Activated CD8-positive, alpha-beta memory T cell treated with anti-CD3 and anti-CD28 coated beads, Interleukin-2, amount 50 U/mL, for 24 hours (primary cell): ENCODE measurements at regions not wholly inside any gene's neighbourhood (a gene's known extent, or its start where the extent isn't known, plus 50 kb on each side); places are given as distances from the start of the nearest gene placed in this dataset.

Experiments used
- DNase-seq: peaks from one replicate; pipeline ENCODE4 v3.0.0-alpha.2; 2020; ENCODE audit errors: extremely low read depth

DNA sequence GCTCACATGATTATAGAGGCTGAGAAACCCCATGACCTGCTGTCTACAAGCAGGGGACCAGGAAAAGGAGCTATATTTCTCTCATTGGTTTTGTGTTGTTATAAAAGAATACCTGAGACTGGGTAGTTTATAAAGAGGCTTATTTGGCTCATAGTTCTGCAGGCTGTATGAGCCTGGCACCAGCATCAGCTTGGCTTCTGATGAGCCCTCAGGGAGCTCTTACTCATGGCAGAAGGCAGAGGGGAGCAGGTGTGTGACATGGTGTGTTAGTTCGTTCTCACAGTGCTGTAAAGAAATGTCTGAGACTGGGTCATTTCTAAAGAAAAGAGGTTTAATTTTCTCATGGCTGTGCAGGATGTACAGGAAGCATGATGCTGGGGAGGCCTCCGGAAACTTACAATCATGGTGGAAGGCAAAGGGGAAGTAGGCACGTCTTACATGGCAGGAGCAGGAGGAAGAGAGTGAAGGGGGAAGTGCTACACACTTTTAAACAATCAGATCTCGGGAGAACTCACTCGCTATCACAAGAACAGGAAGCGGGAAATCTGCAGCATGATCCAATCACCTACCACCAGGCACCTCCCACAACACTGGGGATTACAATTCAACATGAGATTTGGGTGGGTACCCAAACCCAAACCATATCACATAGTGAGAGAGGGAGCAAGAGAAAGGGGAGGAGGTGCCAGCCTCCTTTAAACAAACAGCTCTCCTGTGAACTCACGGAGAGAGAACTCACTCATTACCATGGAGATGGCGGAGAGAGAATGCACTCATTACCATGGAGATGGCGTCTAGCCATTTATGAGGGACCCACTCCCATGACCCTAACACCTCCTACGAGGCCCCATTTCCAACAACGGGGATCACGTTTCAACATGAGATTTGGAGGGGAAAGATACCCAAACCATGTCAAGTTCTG, 133.4 kb downstream of the JCAD start:
- no peak for DNase-seq

DNA sequence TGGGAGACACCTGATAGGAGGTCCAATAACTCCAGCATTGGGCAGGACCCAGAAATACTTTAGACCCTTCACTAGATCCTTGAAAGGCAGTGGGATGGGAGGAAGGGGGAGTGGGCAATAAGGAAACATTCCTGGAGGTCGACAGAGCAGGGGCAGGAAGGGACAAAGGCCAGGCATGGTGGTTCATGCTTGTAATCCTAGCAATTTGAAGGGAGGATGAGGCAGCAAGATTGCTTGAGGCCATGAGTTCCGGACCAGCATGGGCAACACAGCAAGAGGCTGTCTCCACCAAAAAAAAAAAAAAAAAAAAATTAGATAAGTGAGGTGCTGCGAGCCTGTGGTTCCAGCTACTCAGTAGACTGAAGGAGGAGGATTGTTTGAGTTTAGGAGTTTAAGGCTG, 134.9 kb downstream of the JCAD start:
- no peak for DNase-seq

DNA sequence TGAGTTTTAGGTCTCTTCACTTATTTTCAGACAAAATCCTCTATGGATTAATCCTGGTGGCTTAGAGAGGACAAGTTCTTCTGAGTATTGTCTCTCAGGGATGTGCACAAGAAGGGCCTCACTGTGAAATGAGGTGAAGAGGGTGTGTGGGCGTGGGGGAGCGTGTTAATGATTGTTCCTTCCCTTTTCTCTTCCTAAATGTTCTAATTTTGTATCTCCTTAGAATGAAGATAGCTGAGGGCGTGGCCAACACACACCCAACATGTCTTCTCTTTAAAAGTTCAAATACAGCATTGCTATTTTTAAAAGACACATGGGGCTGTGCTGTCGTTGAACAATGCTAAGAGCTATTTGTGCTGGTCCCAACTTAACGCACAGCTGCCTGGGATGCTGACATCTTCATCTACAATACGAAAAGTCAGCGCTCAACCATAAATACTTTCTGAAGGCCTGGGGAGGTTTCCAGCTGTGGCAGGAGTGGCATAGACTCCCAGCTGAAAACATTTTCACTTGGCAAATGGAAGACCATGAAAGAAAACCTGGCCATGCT, 135.9 kb downstream of the JCAD start:
- no peak for DNase-seq

GRCh38 chr10:29922892-29923291, 136.5 kb downstream of the JCAD start:
- DNase-seq, result no peak

GRCh38 chr10:29922226-29922625, 137.2 kb downstream of the JCAD start:
- no peak for DNase-seq

GRCh38 chr10:29921071-29921446, 138.3 kb downstream of the JCAD start:
- DNase-seq, result no peak

DNA sequence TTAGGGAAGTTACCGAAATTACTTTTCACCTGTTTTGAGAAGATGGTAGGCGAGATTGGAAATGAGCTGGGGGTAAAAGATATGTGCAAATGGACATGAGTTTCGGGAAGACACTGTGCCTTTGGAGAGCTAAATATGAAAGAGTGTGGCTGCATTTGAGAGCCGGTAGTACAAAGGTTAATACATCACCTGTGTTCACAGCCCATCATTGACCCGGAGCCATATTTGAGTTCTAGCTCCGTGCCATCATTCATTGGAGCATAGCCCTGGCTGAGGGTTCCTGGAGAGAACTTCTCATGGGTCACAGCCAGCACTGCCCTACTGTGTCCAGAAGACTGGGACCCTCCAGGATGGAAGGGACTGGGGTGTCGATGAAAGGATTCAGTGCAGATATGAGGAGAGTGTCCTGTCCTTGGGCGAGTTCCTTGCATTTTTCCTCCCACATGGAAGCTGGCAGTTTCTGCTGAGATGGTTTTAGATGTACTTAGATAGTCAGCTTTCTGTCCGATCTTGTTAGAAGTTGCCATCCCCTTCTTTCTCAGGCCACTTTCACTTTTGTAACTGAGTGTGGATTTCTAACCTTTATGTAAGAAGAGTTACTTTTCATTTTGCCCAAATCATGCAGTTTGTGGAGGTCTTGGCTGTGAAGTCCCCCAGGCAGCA, 138.8 kb downstream of the JCAD start:
- DNase-seq, result no peak

- no peak for DNase-seq
These were observed 140.6 kb downstream of the JCAD start for GRCh38 chr10:29918623-29919400.

DNA sequence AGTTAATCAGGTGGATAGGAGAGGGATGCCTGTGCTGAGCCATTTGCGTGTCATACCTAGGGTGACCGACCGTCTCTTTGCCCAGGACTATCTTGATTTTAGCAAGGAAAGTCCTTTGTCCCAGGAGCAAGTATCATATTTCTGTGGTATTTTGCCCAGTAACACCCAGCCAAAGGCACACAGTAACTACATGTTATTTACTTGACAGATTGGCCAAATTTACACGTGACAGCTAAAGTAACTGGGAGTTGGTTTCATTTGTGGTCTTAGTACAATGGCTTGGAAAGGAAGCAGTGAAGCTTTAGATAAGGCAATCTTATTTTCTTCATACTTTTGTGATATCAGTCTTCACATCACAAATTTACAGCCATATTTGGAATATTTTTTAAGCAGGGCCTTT, 142.1 kb downstream of the JCAD start:
- no peak for DNase-seq

DNA sequence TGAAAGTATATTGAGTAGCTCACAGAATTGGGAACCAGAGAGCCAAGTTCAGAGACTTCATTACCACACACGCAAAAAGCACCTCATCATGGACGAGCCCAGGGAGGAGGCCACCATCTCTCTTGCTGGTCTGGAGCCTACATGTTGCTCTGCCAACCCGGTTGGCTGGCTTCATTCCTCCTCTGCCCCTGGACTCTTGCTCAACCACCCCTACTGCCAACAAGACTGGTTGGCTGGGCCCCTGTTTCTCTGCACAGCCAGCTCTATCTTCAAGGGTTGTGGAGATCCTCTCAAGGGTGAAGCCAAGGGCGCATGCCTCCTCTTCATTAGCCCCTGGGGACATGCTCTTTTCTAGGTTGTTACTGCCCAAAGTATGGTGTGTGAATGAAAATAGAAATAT, 142.7 kb downstream of the JCAD start:
- no peak for DNase-seq

GRCh38 chr10:29914986-29915785, 144.2 kb downstream of the JCAD start:
- no peak for DNase-seq

GRCh38 chr10:29908962-29909361, 150.4 kb downstream of the JCAD start:
- DNase-seq, result no peak

DNA sequence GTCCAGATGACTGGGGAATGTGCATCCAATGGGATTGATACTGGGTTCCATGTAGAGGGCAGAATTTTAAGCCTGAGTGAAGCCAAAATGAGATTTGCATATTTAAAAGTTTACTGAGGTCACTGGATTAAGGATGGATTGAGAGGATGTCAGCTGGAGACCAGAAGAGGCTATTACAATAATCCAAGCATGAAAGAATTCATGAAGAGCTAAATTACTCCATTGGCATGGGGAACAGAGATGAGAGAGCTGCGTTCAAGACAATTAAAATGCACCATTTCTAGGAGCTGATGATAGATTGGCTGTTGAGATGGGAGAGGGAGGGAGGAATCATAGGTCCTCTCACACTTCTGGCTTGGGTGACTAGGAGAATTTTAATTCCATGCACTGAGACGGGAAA, 158.5 kb downstream of the JCAD start:
- DNase-seq, result no peak

GRCh38 chr10:29897999-29898716, 161.2 kb downstream of the JCAD start:
- DNase-seq, result no peak

GRCh38 chr10:29897430-29897829, 162.0 kb downstream of the JCAD start:
- DNase-seq, result no peak

DNA sequence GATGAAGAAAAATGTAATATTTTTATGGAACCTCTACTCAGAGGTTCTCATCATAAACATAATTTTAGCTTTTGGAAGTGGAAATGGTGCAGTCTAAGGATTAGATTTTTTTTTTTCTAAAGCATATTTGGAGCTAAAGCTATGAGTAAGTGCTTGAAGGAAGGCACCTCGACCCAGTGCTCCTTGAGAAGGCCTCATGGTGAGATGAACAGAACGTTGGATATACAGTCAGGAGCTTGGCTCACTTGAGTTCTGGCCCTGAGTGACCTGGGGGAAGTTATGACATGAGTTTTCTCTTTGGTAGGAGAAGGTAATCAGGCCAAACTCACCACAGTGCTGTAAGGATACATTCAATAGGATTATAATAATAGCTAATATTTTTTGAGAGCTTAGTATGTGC, 163.3 kb downstream of the JCAD start:
- no peak for DNase-seq

- DNase-seq, result no peak
These were observed 163.9 kb downstream of the JCAD start for GRCh38 chr10:29895456-29895855.

GRCh38 chr10:29888321-29888720, 171.1 kb downstream of the JCAD start:
- DNase-seq, result no peak

GRCh38 chr10:29886299-29886698, 173.1 kb downstream of the JCAD start:
- no peak for DNase-seq

DNA sequence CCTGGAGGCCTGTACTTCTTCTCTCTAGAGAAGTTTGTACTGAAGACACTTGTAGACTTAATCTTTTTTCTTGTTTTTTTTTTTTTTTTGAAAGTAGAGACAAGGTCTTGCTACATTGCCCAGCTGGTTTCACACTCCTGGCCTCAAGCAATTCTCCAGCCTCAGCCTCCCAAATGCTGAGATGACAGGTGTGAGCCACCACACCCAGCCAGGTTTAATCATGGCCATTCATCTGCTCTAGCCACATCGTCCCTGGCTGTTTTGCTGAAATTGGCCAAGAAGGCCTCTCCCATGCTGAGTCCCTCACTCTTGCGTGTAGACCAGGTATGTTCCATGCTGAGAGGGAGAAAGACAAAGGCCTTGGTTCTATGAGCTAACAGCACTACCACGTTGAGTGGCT, 176.2 kb downstream of the JCAD start:
- DNase-seq, result no peak

DNA sequence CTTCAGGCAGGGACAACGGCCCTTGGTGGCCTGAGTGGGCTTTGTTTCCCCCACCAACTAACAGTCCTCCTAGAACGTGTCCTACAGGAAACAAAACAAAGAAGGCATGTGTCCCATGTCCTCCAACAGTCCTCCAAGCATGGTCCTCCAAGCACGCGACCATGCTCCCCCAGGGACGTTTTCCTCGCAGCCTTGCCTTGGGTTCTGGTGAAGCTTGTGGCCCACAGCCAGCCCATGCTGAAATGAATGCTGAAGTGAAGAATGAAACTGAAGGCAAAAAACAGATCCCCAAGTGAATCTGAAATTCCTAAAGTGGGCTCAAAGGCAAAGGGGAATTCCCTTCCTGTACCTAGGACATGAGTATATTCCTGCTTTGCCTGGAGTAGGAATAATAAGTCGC, 176.6 kb downstream of the JCAD start:
- no peak for DNase-seq
